Activated naive CD4-positive, alpha-beta T cell (primary cell): ENCODE measurements at regions not wholly inside any gene's neighbourhood (a gene's known extent, or its start where the extent isn't known, plus 50 kb on each side); places are given as distances from the start of the nearest gene placed in this dataset.

Experiments used
- DNase-seq, 4 experiments: peaks; one replicate each; lab custom pipeline; 2025; lab: John Stamatoyannopoulos, UW

GRCh38 chr16:26658486-26658885, 408.2 kb upstream of the C16orf82 start:
- DNase-seq: no peak

GRCh38 chr16:26658915-26659314, 407.8 kb upstream of the C16orf82 start:
- no peak for DNase-seq

- no peak for DNase-seq
Observed at GRCh38 chr16:26664086-26664485, 402.6 kb upstream of the C16orf82 start.

GRCh38 chr16:26665166-26665939, 401.4 kb upstream of the C16orf82 start:
- no peak for DNase-seq

- no peak for DNase-seq
Observed at GRCh38 chr16:26666486-26666885, 400.2 kb upstream of the C16orf82 start.

GRCh38 chr16:26667307-26667706, 399.4 kb upstream of the C16orf82 start:
- DNase-seq: no peak

GRCh38 chr16:26668026-26668425, 398.7 kb upstream of the C16orf82 start:
- DNase-seq: no peak

- no peak for DNase-seq
Observed at GRCh38 chr16:26672206-26672605, 394.5 kb upstream of the C16orf82 start.

GRCh38 chr16:26673011-26673410, 393.7 kb upstream of the C16orf82 start:
- DNase-seq: no peak

GRCh38 chr16:26680671-26681070, 386.1 kb upstream of the C16orf82 start:
- no peak for DNase-seq

GRCh38 chr16:26688105-26688504, 378.6 kb upstream of the C16orf82 start:
- no peak for DNase-seq

- no peak for DNase-seq
Observed at GRCh38 chr16:26688699-26689098, 378.0 kb upstream of the C16orf82 start.

- DNase-seq: no peak
Observed at GRCh38 chr16:26692658-26693057, 374.1 kb upstream of the C16orf82 start.

GRCh38 chr16:26697807-26698206, 368.9 kb upstream of the C16orf82 start:
- no peak for DNase-seq

- DNase-seq: no peak
Observed at GRCh38 chr16:26700250-26700649, 366.5 kb upstream of the C16orf82 start.

- DNase-seq: no peak
Observed at GRCh38 chr16:26701243-26701886, 365.4 kb upstream of the C16orf82 start.

GRCh38 chr16:26705346-26705745, 361.4 kb upstream of the C16orf82 start:
- no peak for DNase-seq

GRCh38 chr16:26708428-26708827, 358.3 kb upstream of the C16orf82 start:
- DNase-seq: no peak

- no peak for DNase-seq
Observed at GRCh38 chr16:26709175-26709574, 357.6 kb upstream of the C16orf82 start.

GRCh38 chr16:26709754-26710153, 357.0 kb upstream of the C16orf82 start:
- no peak for DNase-seq

- DNase-seq: no peak
Observed at GRCh38 chr16:26710450-26710849, 356.3 kb upstream of the C16orf82 start.

- no peak for DNase-seq
Observed at GRCh38 chr16:26712876-26713275, 353.9 kb upstream of the C16orf82 start.

- no peak for DNase-seq
Observed at GRCh38 chr16:26715969-26716368, 350.8 kb upstream of the C16orf82 start.

GRCh38 chr16:26717826-26718225, 348.9 kb upstream of the C16orf82 start:
- no peak for DNase-seq
